H1 (cell line): ENCODE measurements at regions not wholly inside any gene's neighbourhood (a gene's known extent, or its start where the extent isn't known, plus 50 kb on each side); places are given as distances from the start of the nearest gene placed in this dataset.

ENCODE experiments used
- CTCF ChIA-PET: fragments of 300-600 bp; sonication (Branson Sonifier 250); formaldehyde crosslinking; loops from one replicate; lab custom pipeline; 2021; ENCODE audit not compliant: partially characterized antibody; lab: Charles Lee
- POLR2A ChIA-PET: fragments of 300-600 bp; sonication (Branson Sonifier 250); formaldehyde crosslinking; loops from one replicate; lab custom pipeline; 2021; ENCODE audit warnings: inconsistent platforms; ENCODE audit not compliant: partially characterized antibody; lab: Charles Lee
- DNase-seq, 2 experiments: peaks; one replicate each; pipeline versions ENCODE4 v3.0.0 to v3.0.0-alpha.2; 2010 to 2022; ENCODE audit warnings: low spot score in 2 of 2, low read depth in 1 of 2, mixed read lengths in 1 of 2
- FAIRE-seq: peaks from 2 replicates; lab custom pipeline; 2011; peaks lifted over from hg19 to GRCh38; lab: Jason Lieb, UNC
- H2AFZ ChIP-seq: 2 replicates; pipeline ENCODE4 v1.8.1; 2012; ENCODE audit warnings: low read length, inconsistent platforms
- H2AK5ac ChIP-seq: 2 replicates; pipeline ENCODE4 v1.6.1; 2013; ENCODE audit warnings: low read depth, low read length
- H2BK120ac ChIP-seq: replicated peaks from 2 replicates; pipeline ENCODE3; 2013; ENCODE audit warnings: low read depth, low read length, inconsistent platforms
- H2BK12ac ChIP-seq: 2 replicates; pipeline ENCODE4 v1.6.1; 2013; ENCODE audit warnings: low read depth, low read length
- H2BK15ac ChIP-seq: 2 replicates; pipeline ENCODE4 v1.6.1; 2013; ENCODE audit warnings: low read length
- H2BK20ac ChIP-seq: 2 replicates; pipeline ENCODE4 v1.6.1; 2013; ENCODE audit warnings: low read length
- H2BK5ac ChIP-seq: 2 replicates; pipeline ENCODE4 v1.6.1; 2013; ENCODE audit warnings: low read depth, low read length
- H3K14ac ChIP-seq: 2 replicates; pipeline ENCODE4 v1.6.1; 2013; ENCODE audit warnings: inconsistent platforms; ENCODE audit not compliant: insufficient read length
- H3K18ac ChIP-seq: 2 replicates; pipeline ENCODE4 v1.6.1; 2013; ENCODE audit warnings: low read length; ENCODE audit errors: extremely low read depth
- H3K23ac ChIP-seq: 2 replicates; pipeline ENCODE4 v1.6.1; 2013; ENCODE audit warnings: inconsistent platforms; ENCODE audit not compliant: insufficient read length
- H3K23me2 ChIP-seq: 2 replicates; pipeline ENCODE4 v1.6.1; 2013; ENCODE audit warnings: low read depth, low read length
- H3K27ac ChIP-seq: 2 replicates; pipeline ENCODE4 v1.6.1; 2011; ENCODE audit warnings: low read depth, low read length, inconsistent platforms
- H3K27me3 ChIP-seq, 4 experiments: replicated peaks in 1 of 4; 1 replicate in 1 of 4; 2 replicates in 3 of 4; pipeline versions ENCODE4 v1.6.1 to v1.8.1; 2011 to 2013; ENCODE audit warnings: low read length in 3 of 4, mild to moderate bottlenecking in 3 of 4, inconsistent platforms in 2 of 4, mixed read lengths in 2 of 4, moderate library complexity in 1 of 4; ENCODE audit not compliant: control insufficient read depth in 3 of 4, insufficient read depth in 3 of 4; ENCODE audit errors: extremely low read depth in 1 of 4
- H3K36me3 ChIP-seq, 4 experiments: 2 replicates each; pipeline versions ENCODE4 v1.6.1 to v1.8.1; 2011 to 2013; ENCODE audit warnings: mild to moderate bottlenecking in 4 of 4, low read length in 3 of 4, moderate library complexity in 2 of 4, control low read depth in 1 of 4, inconsistent platforms in 1 of 4; ENCODE audit not compliant: insufficient read depth in 4 of 4, control insufficient read depth in 2 of 4
- H3K4ac ChIP-seq: replicated peaks from 2 replicates; pipeline ENCODE3; 2013; ENCODE audit warnings: low read length, low read depth, mixed read lengths, inconsistent platforms; ENCODE audit not compliant: insufficient read length
- H3K4me1 ChIP-seq, 4 experiments: replicated peaks in 1 of 4; 1 replicate in 1 of 4; 2 replicates in 3 of 4; pipeline versions ENCODE4 v1.6.1 to v1.8.1; 2011 to 2013; ENCODE audit warnings: low read length in 3 of 4, inconsistent platforms in 2 of 4, mixed read lengths in 1 of 4; ENCODE audit not compliant: insufficient read depth in 4 of 4, control insufficient read depth in 3 of 4
- H3K4me2 ChIP-seq, 2 experiments: 2 replicates each; pipeline versions ENCODE4 v1.6.1 to v1.8.1; 2011 to 2013; ENCODE audit warnings: low read depth in 2 of 2, low read length in 2 of 2, control low read depth in 1 of 2, inconsistent platforms in 1 of 2, mild to moderate bottlenecking in 1 of 2; ENCODE audit not compliant: insufficient read depth in 1 of 2
- H3K4me3 ChIP-seq, 4 experiments: fragments of 200-600, 300-600 bp in 1 of 4; sonication (generic), shearing (Covaris generic), sonication (Bioruptor Twin) in 1 of 4; 2 replicates each; pipeline versions ENCODE4 v1.5.1 to v1.8.1; 2011 to 2016; ENCODE audit warnings: low read length in 4 of 4, low read depth in 3 of 4, control low read depth in 2 of 4, inconsistent platforms in 2 of 4, mild to moderate bottlenecking in 2 of 4, mixed read lengths in 1 of 4, moderate library complexity in 1 of 4; ENCODE audit not compliant: insufficient read depth in 2 of 4; ENCODE audit errors: extremely low read depth in 1 of 4
- H3K56ac ChIP-seq: replicated peaks from 2 replicates; pipeline ENCODE3; 2013; ENCODE audit warnings: low read depth, mild to moderate bottlenecking, mixed read lengths, low read length, inconsistent platforms; ENCODE audit not compliant: insufficient read length
- H3K79me1 ChIP-seq: 2 replicates; pipeline ENCODE4 v1.6.1; 2013; ENCODE audit warnings: low read depth, low read length, control low read depth
- H3K79me2 ChIP-seq, 2 experiments: 2 replicates each; pipeline versions ENCODE4 v1.6.1 to v1.8.1; 2012 to 2013; ENCODE audit warnings: low read length in 2 of 2, mild to moderate bottlenecking in 2 of 2, inconsistent platforms in 1 of 2; ENCODE audit not compliant: insufficient read depth in 2 of 2, control insufficient read depth in 1 of 2
- H3K9ac ChIP-seq, 4 experiments: replicated peaks in 1 of 4; 1 replicate in 1 of 4; 2 replicates in 3 of 4; pipeline versions ENCODE4 v1.6.1 to v1.8.1; 2011 to 2013; ENCODE audit warnings: low read depth in 3 of 4, low read length in 3 of 4, control low read depth in 2 of 4, mild to moderate bottlenecking in 2 of 4, moderate library complexity in 2 of 4, inconsistent platforms in 1 of 4; ENCODE audit errors: extremely low read depth in 1 of 4
- H3K9me3 ChIP-seq, 2 experiments: 2 replicates each; pipeline versions ENCODE4 v1.6.1 to v1.8.1; 2012 to 2013; ENCODE audit warnings: mild to moderate bottlenecking in 2 of 2, moderate library complexity in 2 of 2, control low read depth in 1 of 2, inconsistent platforms in 1 of 2, low read depth in 1 of 2, low read length in 1 of 2, mixed read lengths in 1 of 2; ENCODE audit not compliant: insufficient read depth in 2 of 2
- H4K20me1 ChIP-seq, 2 experiments: replicated peaks in 1 of 2; 2 replicates each; pipeline versions ENCODE3 to v1.8.1; 2011 to 2013; ENCODE audit warnings: inconsistent platforms in 2 of 2, low read length in 2 of 2, mild to moderate bottlenecking in 1 of 2; ENCODE audit not compliant: insufficient read depth in 2 of 2, control insufficient read depth in 1 of 2
- H4K5ac ChIP-seq: 2 replicates; pipeline ENCODE4 v1.6.1; 2013; ENCODE audit warnings: low read length, low read depth, mixed read lengths, inconsistent platforms; ENCODE audit not compliant: insufficient read length
- H4K8ac ChIP-seq: 2 replicates; pipeline ENCODE4 v1.8.0; 2013; ENCODE audit warnings: mild to moderate bottlenecking, moderate library complexity, low read length, inconsistent platforms; ENCODE audit not compliant: insufficient read depth; ENCODE audit errors: extremely low read depth
- H4K91ac ChIP-seq: replicated peaks from 2 replicates; pipeline ENCODE3; 2013; ENCODE audit warnings: low read length, mixed read lengths, inconsistent platforms; ENCODE audit not compliant: insufficient read length
- EZH2 ChIP-seq: fragments of 200-600 bp; sonication (generic); IDR thresholded peaks from 2 replicates; pipeline ENCODE4 v1.7.1; 2012; ENCODE audit warnings: low read depth, mild to moderate bottlenecking, moderate library complexity, low read length, inconsistent platforms; ENCODE audit not compliant: severe bottlenecking
- HDAC6 ChIP-seq: IDR thresholded peaks from one replicate; pipeline ENCODE4 v1.7.1; 2012; ENCODE audit warnings: low read depth, mild to moderate bottlenecking, inconsistent platforms, low read length, moderate library complexity
- MAX ChIP-seq: IDR thresholded peaks from 2 replicates; pipeline ENCODE4 v1.6.1; 2012; ENCODE audit warnings: inconsistent platforms
- TBP ChIP-seq: IDR thresholded peaks from 2 replicates; pipeline ENCODE4 v1.6.1; 2011; ENCODE audit warnings: low read depth, low read length, improper control_type of control experiment
- WGBS, 2 experiments: shearing (Covaris generic) in 1 of 2; methylation state at CpG; one replicate each; pipeline versions ENCODE4 v1.1.6 to v1.1.7; 2013 to 2015; ENCODE audit warnings: low lambda C conversion rate in 2 of 2, mixed read lengths in 2 of 2, inconsistent platforms in 1 of 2, low coverage in 1 of 2, missing lambda C conversion rate in 1 of 2; ENCODE audit not compliant: insufficient replicate concordance in 2 of 2, insufficient coverage in 1 of 2, insufficient read length in 1 of 2; ENCODE audit errors: extremely low coverage in 1 of 2, missing lambda C conversion rate in 1 of 2; 5-methylcytosine and 5-hydroxymethylcytosine counted together
- TF ChIP-seq, protein P1 (sequence below): IDR thresholded peaks from 2 replicates; pipeline ENCODE4 v1.6.1; 2011; ENCODE audit warnings: low read length, improper control_type of control experiment

DNA sequence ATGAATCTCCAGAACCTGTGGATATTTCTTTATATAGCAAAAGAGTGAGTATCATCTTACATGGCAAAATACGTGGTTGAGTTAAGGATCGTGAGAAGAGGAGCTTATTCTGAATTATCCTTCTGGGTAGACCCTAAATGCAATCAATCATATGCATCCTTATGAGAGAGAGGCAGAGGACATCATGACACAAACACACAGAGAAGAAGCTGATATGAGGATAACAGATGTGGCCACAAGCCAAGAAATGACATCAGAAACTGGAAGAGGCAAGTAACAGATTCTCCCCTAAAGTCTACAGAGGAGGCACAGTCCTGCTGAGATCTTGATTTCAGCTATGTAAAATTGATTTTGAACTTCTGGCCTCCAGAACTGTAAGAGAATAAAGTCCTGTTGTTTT, 730.2 kb upstream of the ZNF804A start:
- Histone ChIP-seq H2AFZ (no peak overlapping the region), H2AK5ac (no peak overlapping the region), H3K56ac (no peak overlapping the region), H4K8ac (no peak overlapping the region), H4K20me1 (no peaks in the 10 kb centered on the region), H4K91ac (no peak overlapping the region), H3K79me1 (no peaks in the 10 kb centered on the region), H3K18ac (no peak overlapping the region), H3K27ac (no peak overlapping the region), H3K23ac (no peak overlapping the region), H3K27me3 (peaks cover 0 to 1% (median 0%) of the 10 kb centered on the region in 4 experiments; a peak in 1 of 7 replicates), H3K79me2 (no peaks in the 10 kb centered on the region), H3K14ac (no peak overlapping the region), H3K23me2 (no peaks in the 10 kb centered on the region), H3K4ac (no peak overlapping the region), H2BK15ac (no peak overlapping the region), H2BK120ac (no peak overlapping the region), H2BK5ac (no peak overlapping the region), H3K9ac (no peak overlapping the region), H3K4me3 (no peak overlapping the region), H3K4me1 (no peaks in the 10 kb centered on the region), H4K5ac (no peak overlapping the region), H3K4me2 (no peak overlapping the region), H3K9me3 (no peaks in the 10 kb centered on the region), H3K36me3 (no peaks in the 10 kb centered on the region), H2BK12ac (no peak overlapping the region), H2BK20ac (no peak overlapping the region)
- no peak for DNase-seq
- WGBS, 2 experiments, result 91% methylated on average over 2 of the region's 2 CpGs; no CpG with 5 or more reads in 1 of the 2 experiments
- TF ChIP-seq MAX (no peak), TBP (no peak), HDAC6 (no peak), EZH2 (no peak)
- TF ChIP-seq, protein P1, sequence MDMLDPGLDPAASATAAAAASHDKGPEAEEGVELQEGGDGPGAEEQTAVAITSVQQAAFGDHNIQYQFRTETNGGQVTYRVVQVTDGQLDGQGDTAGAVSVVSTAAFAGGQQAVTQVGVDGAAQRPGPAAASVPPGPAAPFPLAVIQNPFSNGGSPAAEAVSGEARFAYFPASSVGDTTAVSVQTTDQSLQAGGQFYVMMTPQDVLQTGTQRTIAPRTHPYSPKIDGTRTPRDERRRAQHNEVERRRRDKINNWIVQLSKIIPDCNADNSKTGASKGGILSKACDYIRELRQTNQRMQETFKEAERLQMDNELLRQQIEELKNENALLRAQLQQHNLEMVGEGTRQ, result no peak
- no peak for FAIRE-seq
- POLR2A ChIA-PET, result no interaction called here
- CTCF ChIA-PET, result interaction anchor here (0.6 to 1.2 kb wide), 2 partner anchors 25 to 494 kb away, joined by 3 to 4 read pairs; no protein-coding TSS in a partner anchor
